ENCODE measurements at regions not wholly inside any gene's neighbourhood (a gene's known extent, or its start where the extent isn't known, plus 50 kb on each side); places are given as distances from the start of the nearest gene placed in this dataset.

DNA sequence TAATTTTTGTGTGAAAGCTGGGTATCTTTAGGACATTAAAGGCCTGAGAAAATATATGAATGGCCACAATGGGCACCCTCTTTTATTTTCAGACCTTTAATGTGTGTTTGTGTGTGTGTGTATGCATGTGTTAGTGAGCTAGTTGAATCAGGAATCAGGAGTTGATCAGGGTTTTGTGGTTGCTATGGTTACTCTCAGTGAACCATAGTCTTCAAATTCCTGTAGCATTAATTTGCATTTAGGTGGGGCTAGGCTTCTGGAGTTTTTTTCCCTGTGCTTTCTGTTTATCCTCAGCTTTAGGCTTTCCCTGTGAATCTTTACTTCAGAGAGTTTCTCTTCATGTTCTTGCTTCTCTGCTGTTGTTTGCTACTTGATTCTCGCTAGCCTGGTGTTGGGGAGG, 122.0 kb upstream of the ONECUT1 start:
- H3K9me2 ChIP-seq (ENCODE audit: insufficient read depth) = no peaks in the 10 kb centered on the region
- H3K36me3 ChIP-seq (ENCODE audit: low read depth) = no peaks in the 10 kb centered on the region
- no peaks in the 10 kb centered on the region for H4K20me1 ChIP-seq (ENCODE audit: insufficient read depth)
- no peak overlapping the region for H3K27ac ChIP-seq
- WGBS, 2 experiments (ENCODE audit: low coverage in 1 of 2, low lambda C conversion rate in 2 of 2, missing lambda C conversion rate in 2 of 2) = 0% methylated on average over 1 of the region's 1 CpG
- H3K27me3 ChIP-seq (replicated peaks; ENCODE audit: insufficient read depth) = no peaks in the 10 kb centered on the region
- no peak overlapping the region for H3K4me2 ChIP-seq (ENCODE audit: unreplicated experiment)
- no peak overlapping the region for H3K4me3 ChIP-seq
- no peak overlapping the region for H3K9ac ChIP-seq
- no peaks in the 10 kb centered on the region for H3F3A ChIP-seq (ENCODE audit: insufficient read depth)
- DNase-seq = no peak
- no peaks in the 10 kb centered on the region for H3K9me3 ChIP-seq (ENCODE audit: low read depth)
- in situ Hi-C loops (cut with MboI) = no loop called here
- TF ChIP-seq EZH2 (IDR thresholded peaks at IDR 0.05; ENCODE audit: insufficient read depth, poor library complexity, severe bottlenecking) = no peak
- no peak for TF ChIP-seq EZH2phosphoT487 (IDR thresholded peaks at IDR 0.05; ENCODE audit: insufficient read depth, low read depth)
- H2AFZ ChIP-seq = no peak overlapping the region
- no peaks in the 10 kb centered on the region for H3K79me2 ChIP-seq (ENCODE audit: insufficient read depth)
- H3K4me1 ChIP-seq (ENCODE audit: insufficient read depth) = no peaks in the 10 kb centered on the region

DNA sequence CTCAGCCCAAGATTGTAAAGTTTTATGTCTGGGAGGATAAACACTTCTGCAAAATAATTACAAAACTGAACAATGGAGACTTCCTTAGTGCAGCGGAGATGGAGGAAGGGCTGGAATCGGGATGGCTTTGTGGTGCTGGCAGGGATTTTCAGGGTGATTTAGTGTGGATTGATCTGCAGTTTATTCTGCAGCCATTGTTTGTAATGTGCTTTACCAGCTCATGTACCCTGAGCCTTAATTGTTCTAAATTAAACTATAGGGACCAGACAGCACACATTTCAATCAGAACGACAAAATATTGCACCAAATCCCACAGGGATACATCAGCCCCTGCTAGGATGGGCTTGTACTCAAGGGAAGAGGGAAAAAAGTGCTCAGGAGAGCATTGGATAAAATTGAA, 103.2 kb upstream of the ONECUT1 start:
- no peaks in the 10 kb centered on the region for H3K79me2 ChIP-seq (ENCODE audit: insufficient read depth)
- H3K4me1 ChIP-seq (ENCODE audit: insufficient read depth) = no peaks in the 10 kb centered on the region
- H3F3A ChIP-seq (ENCODE audit: insufficient read depth) = no peaks in the 10 kb centered on the region
- TF ChIP-seq EZH2 (IDR thresholded peaks at IDR 0.05; ENCODE audit: insufficient read depth, poor library complexity, severe bottlenecking) (no peak), EZH2phosphoT487 (IDR thresholded peaks at IDR 0.05; ENCODE audit: insufficient read depth, low read depth) (no peak)
- no peak overlapping the region for H3K27ac ChIP-seq
- H3K4me3 ChIP-seq = no peak overlapping the region
- no peak overlapping the region for H3K9ac ChIP-seq
- no peaks in the 10 kb centered on the region for H3K36me3 ChIP-seq (ENCODE audit: low read depth)
- no peak for DNase-seq
- H3K9me3 ChIP-seq (ENCODE audit: low read depth) = no peaks in the 10 kb centered on the region
- in situ Hi-C loops (cut with MboI) = no loop called here
- no peak overlapping the region for H3K4me2 ChIP-seq (ENCODE audit: unreplicated experiment)
- H3K27me3 ChIP-seq (replicated peaks; ENCODE audit: insufficient read depth) = no peaks in the 10 kb centered on the region
- H2AFZ ChIP-seq = no peak overlapping the region
- no peaks in the 10 kb centered on the region for H4K20me1 ChIP-seq (ENCODE audit: insufficient read depth)
- no peaks in the 10 kb centered on the region for H3K9me2 ChIP-seq (ENCODE audit: insufficient read depth)
- WGBS, 2 experiments (ENCODE audit: low coverage in 1 of 2, low lambda C conversion rate in 2 of 2, missing lambda C conversion rate in 2 of 2) = 8 to 13% methylated on average over 3 of the region's 3 CpGs

DNA sequence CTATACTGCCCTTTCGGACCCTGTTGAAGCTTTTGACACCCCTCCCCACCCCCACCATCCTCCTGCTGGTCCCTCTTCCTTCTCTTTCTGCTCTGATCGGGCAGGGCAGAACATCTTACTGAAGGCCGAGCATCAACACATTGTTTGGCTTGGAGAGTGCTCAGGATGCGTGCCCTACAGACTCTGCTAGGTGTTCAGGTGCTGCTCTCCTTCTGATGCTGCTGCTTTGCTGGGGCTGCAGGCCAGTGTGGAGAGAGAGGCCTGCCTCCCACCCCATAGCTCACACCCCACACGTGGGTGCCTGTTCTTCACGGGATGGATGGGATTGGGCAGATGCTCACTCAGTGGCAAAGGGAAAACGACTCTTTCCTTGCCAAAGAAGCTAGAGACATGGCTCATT, 89.8 kb upstream of the ONECUT1 start:
- no peak overlapping the region for H3K27ac ChIP-seq
- H3F3A ChIP-seq (ENCODE audit: insufficient read depth) = no peaks in the 10 kb centered on the region
- no peaks in the 10 kb centered on the region for H3K9me3 ChIP-seq (ENCODE audit: low read depth)
- H2AFZ ChIP-seq = no peak overlapping the region
- H3K36me3 ChIP-seq (ENCODE audit: low read depth) = no peaks in the 10 kb centered on the region
- H3K9me2 ChIP-seq (ENCODE audit: insufficient read depth) = no peaks in the 10 kb centered on the region
- WGBS, 2 experiments (ENCODE audit: low coverage in 1 of 2, low lambda C conversion rate in 2 of 2, missing lambda C conversion rate in 2 of 2) = 5 to 10% methylated on average over 7 of the region's 7 CpGs
- no peak overlapping the region for H3K4me3 ChIP-seq
- no peak for TF ChIP-seq EZH2phosphoT487 (IDR thresholded peaks at IDR 0.05; ENCODE audit: insufficient read depth, low read depth)
- TF ChIP-seq EZH2 (IDR thresholded peaks at IDR 0.05; ENCODE audit: insufficient read depth, poor library complexity, severe bottlenecking) = no peak
- no peaks in the 10 kb centered on the region for H4K20me1 ChIP-seq (ENCODE audit: insufficient read depth)
- H3K4me1 ChIP-seq (ENCODE audit: insufficient read depth) = no peaks in the 10 kb centered on the region
- H3K4me2 ChIP-seq (ENCODE audit: unreplicated experiment) = no peak overlapping the region
- no peak for DNase-seq
- H3K27me3 ChIP-seq (replicated peaks; ENCODE audit: insufficient read depth) = no peaks in the 10 kb centered on the region
- in situ Hi-C loops (cut with MboI) = no loop called here
- H3K79me2 ChIP-seq (ENCODE audit: insufficient read depth) = no peaks in the 10 kb centered on the region
- no peak overlapping the region for H3K9ac ChIP-seq

DNA sequence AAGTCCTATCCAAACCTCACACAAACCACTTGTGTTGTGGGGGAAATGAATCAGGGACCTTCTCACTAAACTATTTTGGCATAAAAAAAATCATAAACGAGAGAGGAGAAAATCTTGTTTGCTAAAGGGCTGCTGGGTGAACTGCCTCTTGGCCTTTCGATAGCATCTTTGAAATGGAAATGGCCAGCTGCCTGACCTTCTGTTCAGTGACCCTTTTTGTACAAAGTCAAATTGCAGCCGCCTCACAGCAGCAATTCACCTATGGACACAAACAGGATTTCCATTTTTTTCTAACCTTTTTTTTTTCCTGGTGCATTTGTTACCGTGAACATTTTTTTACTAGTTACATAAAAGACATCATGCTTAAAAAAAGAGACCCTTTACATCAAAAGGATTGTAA, 89.0 kb upstream of the ONECUT1 start:
- no peak for DNase-seq
- H3K4me3 ChIP-seq = no peak overlapping the region
- no peak for TF ChIP-seq EZH2 (IDR thresholded peaks at IDR 0.05; ENCODE audit: insufficient read depth, poor library complexity, severe bottlenecking)
- TF ChIP-seq EZH2phosphoT487 (IDR thresholded peaks at IDR 0.05; ENCODE audit: insufficient read depth, low read depth) = no peak
- H3K9ac ChIP-seq = no peak overlapping the region
- H3K4me2 ChIP-seq (ENCODE audit: unreplicated experiment) = no peak overlapping the region
- in situ Hi-C loops (cut with MboI) = no loop called here
- no peaks in the 10 kb centered on the region for H3K36me3 ChIP-seq (ENCODE audit: low read depth)
- H4K20me1 ChIP-seq (ENCODE audit: insufficient read depth) = no peaks in the 10 kb centered on the region
- no peaks in the 10 kb centered on the region for H3K4me1 ChIP-seq (ENCODE audit: insufficient read depth)
- no peaks in the 10 kb centered on the region for H3K79me2 ChIP-seq (ENCODE audit: insufficient read depth)
- H3F3A ChIP-seq (ENCODE audit: insufficient read depth) = no peaks in the 10 kb centered on the region
- H3K9me3 ChIP-seq (ENCODE audit: low read depth) = no peaks in the 10 kb centered on the region
- H3K27ac ChIP-seq = no peak overlapping the region
- no peaks in the 10 kb centered on the region for H3K9me2 ChIP-seq (ENCODE audit: insufficient read depth)
- no peak overlapping the region for H2AFZ ChIP-seq
- WGBS, 2 experiments (ENCODE audit: low coverage in 1 of 2, low lambda C conversion rate in 2 of 2, missing lambda C conversion rate in 2 of 2) = 7% methylated on average over 4 of the region's 4 CpGs
- H3K27me3 ChIP-seq (replicated peaks; ENCODE audit: insufficient read depth) = no peaks in the 10 kb centered on the region

DNA sequence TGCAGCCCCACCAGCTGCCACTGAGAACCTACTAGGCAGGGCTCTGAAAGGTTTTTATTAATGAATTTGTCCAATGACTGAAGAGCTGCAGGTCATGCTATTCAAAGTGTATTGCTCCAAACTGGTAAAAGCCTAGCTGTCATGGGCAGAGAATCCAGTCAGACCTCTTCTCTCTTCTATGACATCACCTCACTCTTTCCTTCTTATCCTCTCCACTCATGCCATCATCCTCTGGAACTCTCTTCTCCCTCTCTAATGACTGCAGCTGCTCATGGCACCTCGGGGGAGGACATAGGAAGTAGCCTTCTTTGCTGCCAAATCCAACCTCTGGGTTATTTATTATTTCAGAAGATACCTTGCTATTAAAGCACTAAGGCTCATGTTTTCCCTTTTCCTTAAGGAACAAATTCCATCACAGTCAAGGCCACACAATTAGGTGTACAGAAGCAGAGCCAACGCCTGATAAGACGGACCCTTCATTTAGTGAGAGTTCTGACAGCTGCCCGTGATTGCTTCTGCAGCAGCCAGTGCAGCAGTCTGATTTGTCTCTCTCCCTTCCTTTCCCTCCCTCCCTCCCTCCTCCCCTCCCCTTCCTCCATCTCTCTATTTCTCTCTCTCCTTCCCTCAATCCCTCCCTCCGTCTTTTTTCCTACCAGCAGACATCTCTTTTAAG, 87.0 kb upstream of the ONECUT1 start:
- no peak overlapping the region for H3K9ac ChIP-seq
- no peaks in the 10 kb centered on the region for H4K20me1 ChIP-seq (ENCODE audit: insufficient read depth)
- H3K4me2 ChIP-seq (ENCODE audit: unreplicated experiment) = no peak overlapping the region
- WGBS, 2 experiments (ENCODE audit: low coverage in 1 of 2, low lambda C conversion rate in 2 of 2, missing lambda C conversion rate in 2 of 2) = 5 to 12% methylated on average over 5 of the region's 5 CpGs
- no peak for TF ChIP-seq EZH2phosphoT487 (IDR thresholded peaks at IDR 0.05; ENCODE audit: insufficient read depth, low read depth)
- no peak for TF ChIP-seq EZH2 (IDR thresholded peaks at IDR 0.05; ENCODE audit: insufficient read depth, poor library complexity, severe bottlenecking)
- no peak overlapping the region for H2AFZ ChIP-seq
- in situ Hi-C loops (cut with MboI) = no loop called here
- no peaks in the 10 kb centered on the region for H3K9me2 ChIP-seq (ENCODE audit: insufficient read depth)
- no peaks in the 10 kb centered on the region for H3K27me3 ChIP-seq (replicated peaks; ENCODE audit: insufficient read depth)
- no peaks in the 10 kb centered on the region for H3F3A ChIP-seq (ENCODE audit: insufficient read depth)
- H3K4me1 ChIP-seq (ENCODE audit: insufficient read depth) = no peaks in the 10 kb centered on the region
- no peaks in the 10 kb centered on the region for H3K36me3 ChIP-seq (ENCODE audit: low read depth)
- no peak overlapping the region for H3K4me3 ChIP-seq
- H3K79me2 ChIP-seq (ENCODE audit: insufficient read depth) = no peaks in the 10 kb centered on the region
- H3K27ac ChIP-seq = no peak overlapping the region
- H3K9me3 ChIP-seq (ENCODE audit: low read depth) = no peaks in the 10 kb centered on the region
- no peak for DNase-seq
